ELF-1 (cell line): ENCODE measurements at regions not wholly inside any gene's neighbourhood (a gene's known extent, or its start where the extent isn't known, plus 50 kb on each side); places are given as distances from the start of the nearest gene placed in this dataset.
A peak's percentile ranks its signal among the peaks of the same experiment; 100 is the strongest.

Source experiments
- DNase-seq: peaks from one replicate; pipeline ENCODE4 v3.0.0-alpha.2; 2016; ENCODE audit warnings: low read depth, low spot score

DNA sequence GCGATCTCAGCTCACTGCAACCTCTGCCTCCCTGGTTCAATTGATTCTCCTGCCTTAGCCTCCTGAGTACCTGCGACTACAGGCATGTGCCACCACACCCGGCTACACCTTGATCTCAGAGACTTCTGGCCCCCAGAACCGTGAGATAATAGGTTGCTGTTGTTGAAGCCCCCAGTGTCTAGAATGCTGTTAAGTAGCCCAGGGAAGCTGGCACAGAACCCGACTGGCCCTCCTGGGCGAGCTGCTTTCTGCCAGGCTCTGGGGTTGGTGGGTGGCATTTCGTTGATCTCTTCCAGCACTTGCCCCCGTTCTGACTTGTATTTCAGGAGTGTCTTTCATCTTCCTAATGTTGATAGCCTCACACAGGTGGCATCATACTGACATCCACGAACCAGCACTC, 807.1 kb downstream of the CDH9 start:
- DNase-seq: no peak

DNA sequence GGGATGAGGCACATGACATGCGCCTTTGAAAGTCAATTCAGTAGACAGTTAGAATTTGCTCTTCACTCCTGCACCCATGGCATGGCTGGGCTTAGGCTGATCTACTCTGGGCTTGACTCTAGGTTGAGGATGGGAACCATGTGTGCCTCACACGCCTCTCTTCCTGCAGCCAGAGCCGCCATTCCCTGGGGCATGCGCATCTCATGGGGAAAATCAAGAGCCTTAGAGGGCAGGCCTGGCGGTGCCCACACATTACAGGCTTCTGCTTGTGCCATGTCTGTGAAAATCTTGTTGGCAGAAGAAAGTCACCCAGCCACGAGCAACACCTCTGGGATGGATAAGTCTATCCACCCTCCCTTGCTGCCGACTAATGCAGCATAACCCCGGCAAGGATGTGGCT, 808.5 kb downstream of the CDH9 start:
- DNase-seq: no peak

- DNase-seq: no peak
Observed at GRCh38 chr5:26227245-26227644, 811.1 kb downstream of the CDH9 start.

DNA sequence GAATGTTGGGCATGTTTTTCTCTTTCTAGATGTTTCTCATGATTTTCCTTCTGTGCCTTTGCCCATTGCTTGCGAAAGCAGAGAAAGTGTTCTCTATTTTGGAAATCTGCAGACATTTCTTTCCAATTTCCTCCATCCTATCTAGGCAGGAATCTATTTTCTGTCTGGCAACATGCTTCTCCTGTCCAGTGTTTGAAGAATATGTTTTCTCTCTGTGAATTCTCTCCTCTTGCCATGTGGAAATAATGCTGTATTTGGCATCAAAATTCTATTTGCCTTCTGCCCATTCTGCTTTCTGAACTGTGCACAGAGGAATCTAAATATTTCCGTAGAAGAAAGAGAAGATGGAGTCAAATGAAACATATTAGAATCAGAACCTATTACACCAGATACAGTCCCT, 833.3 kb downstream of the CDH9 start:
- DNase-seq: no peak

DNA sequence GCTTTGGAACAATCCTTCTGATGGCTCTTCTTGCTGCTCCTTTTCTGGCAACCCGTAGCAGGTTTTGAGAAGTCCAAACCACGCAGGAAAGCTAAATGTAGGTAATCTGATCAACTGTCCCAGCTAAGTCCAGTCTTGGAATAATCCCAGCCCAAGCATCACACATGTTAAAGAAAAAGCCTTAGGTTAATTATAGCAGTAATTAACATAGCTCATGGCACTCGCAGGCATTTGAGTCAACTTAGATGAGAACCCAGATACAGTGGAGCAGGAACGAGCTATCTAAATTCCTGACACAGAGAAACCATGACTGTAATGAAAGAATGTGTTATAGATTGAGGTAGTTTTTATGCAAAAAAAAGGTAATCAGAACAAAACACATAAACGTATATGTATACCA, 844.8 kb downstream of the CDH9 start:
- no peak for DNase-seq

DNA sequence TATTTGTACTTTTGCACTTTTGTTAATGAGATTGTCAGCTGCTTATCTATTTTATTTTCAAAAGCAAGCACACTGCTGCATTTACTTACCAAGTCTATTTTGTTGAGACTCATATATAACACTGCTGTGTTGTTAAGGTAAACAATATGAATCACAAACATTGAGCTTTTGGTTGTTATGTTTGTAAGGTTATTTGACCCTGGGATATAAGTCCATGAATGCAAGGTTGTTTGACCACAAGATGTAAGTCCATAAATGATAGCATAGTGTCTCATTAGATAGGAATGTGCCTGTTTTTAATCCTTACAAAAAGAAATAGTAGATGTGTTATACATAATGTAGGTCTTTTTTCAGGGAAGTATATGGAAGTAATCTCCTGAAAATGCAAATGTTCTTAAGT, 845.9 kb downstream of the CDH9 start:
- no peak for DNase-seq

- DNase-seq: no peak
Observed at GRCh38 chr5:26181582-26181981, 856.8 kb downstream of the CDH9 start.

- peak; percentile 5 for DNase-seq
Observed at GRCh38 chr5:26148569-26149107, 889.7 kb downstream of the CDH9 start.

DNA sequence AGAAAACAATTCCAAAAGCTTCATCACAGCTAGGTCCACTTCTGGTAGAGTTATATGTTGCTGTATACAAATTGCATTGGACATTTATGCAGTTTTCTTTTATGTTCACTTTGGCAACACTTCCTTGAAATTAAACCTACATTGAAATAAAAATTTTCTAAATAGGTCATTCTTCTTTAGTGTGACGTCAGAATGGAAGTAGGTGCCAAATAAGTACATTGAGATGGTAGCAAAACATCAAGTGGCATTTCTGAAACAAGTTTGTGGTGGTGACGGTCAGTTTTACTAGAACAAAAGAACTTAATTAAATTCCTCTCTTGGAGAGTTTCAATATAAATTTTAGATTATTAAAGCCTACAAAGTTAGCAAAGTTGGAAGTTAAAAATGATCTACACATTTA, 895.1 kb downstream of the CDH9 start:
- no peak for DNase-seq

DNA sequence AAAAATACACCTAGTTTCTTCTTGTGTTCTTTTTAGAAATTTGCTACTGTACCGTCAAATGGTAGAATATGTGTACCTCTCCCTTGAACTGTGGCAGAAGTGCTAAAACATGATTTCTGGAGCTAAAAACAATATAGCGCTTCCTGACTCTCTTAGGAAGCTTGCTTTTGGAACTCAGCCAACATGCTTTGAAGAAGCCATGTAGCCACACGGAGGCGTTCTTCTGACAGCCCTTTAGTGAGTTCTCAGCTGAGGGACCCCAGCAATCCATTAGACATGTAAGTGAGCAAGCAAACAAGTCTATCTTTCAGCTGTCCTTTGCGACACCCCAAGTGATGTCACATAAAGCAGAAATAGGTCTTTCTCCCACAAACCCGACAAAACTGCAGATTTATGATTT, 917.0 kb downstream of the CDH9 start:
- peak; percentile 1 for DNase-seq

- DNase-seq: no peak
Observed at GRCh38 chr5:26104175-26104574, 934.2 kb downstream of the CDH9 start.

GRCh38 chr5:26060212-26060611, 978.2 kb downstream of the CDH9 start:
- DNase-seq: no peak

- no peak for DNase-seq
Observed at GRCh38 chr5:26054594-26054993, 983.8 kb downstream of the CDH9 start.

GRCh38 chr5:26034813-26035212, 1003.6 kb downstream of the CDH9 start:
- no peak for DNase-seq

GRCh38 chr5:26031481-26031880, 1006.9 kb downstream of the CDH9 start:
- peak; percentile 51 for DNase-seq

DNA sequence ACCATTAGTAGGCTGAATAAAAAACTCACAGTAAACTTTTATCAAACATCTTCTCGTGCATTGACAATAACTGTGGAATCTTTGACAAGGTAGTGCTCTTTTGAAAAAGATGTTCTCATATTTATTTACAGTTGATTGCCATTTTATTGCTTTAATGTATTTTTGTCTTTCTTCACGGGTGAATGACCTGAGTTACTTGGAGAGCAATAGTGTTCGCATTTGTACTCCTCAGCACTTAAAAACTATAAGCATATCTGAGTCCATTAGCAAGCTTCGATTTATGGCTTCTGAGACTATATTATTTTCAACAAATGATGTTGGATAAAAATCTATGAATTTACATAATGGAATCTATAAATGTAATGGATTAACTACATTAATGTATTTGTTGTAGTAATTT, 1012.3 kb downstream of the CDH9 start:
- DNase-seq: no peak

DNA sequence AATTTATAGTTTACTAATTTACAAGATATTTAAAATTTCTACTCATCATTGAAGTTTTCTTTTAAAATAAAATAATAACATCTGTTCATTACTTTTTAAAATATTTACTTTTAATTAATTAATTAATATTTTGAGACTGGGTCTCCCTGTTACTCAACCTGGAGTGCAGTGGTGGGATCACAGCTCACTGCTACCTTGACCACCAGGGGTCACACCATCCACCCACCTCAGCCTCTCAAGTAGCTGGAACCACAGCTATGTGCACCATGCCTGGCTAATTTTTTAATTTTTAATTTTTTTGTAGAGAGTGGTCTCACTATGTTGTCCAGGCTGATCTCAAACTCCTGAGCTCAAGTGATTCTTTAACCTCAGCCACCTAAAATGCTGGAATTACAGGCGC, 1013.6 kb downstream of the CDH9 start:
- peak; percentile 26 for DNase-seq

DNA sequence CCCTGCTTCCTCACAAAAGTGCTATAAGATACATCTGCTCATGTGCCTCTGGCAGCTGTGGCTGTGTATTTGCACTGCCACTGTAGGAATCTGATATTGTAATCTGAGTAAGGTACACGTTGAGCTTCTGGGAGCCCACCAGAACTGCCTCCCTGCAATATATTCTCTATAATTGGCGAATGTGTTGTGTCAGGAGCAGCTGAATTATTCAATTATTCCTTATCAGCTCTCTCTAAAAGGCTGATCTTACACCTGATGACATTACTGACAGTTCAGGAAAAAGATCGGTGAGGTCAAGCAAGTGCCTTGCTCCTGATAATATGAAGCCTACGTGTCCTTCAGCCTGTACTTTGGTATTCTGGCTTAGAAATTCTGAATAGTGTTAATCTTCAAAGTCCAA, 1015.0 kb downstream of the CDH9 start:
- no peak for DNase-seq

- DNase-seq: no peak
Observed at GRCh38 chr5:26014206-26014605, 1024.2 kb downstream of the CDH9 start.

DNA sequence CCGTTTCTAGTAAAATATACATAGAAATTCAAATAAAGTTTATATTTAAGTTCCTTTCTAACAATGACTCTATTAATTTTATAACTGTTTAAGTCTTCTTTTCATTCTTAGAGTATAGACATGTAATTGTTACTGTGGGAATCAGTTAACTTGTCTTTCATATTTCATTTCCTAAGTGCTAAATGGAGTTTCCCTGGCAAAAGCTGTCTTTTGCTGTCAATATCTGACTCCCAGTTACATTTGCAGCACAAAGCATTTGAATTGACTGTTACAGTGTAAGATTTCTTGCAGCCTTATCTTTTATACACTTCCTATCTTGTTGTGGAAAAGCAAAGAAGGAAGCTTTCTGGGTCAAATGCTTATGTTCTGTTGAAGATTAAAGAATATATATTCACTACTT, 1026.3 kb downstream of the CDH9 start:
- no peak for DNase-seq

DNA sequence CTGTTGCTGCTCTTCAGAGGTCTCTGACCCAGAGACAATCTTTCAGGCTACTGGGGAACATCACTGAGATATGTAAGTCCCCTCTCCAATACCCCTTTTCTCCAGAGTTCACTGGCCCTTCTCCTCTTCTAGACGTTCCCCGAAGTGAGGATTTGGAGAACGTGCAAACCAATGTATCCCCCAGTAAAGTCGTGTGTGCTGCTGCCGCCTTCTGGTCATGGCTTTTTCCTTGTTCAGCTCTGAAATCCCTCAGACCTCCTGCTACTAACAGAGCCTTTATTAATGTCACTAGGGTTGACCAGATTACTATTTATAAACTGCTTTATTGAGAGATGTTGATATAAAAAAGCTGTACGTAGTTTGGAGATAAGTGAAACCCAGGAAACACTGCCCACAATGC, 1028.6 kb downstream of the CDH9 start:
- peak; percentile 63 for DNase-seq

- DNase-seq: no peak
Observed at GRCh38 chr5:26003966-26004365, 1034.4 kb downstream of the CDH9 start.

GRCh38 chr5:25995209-25995608, 1043.2 kb downstream of the CDH9 start:
- no peak for DNase-seq

DNA sequence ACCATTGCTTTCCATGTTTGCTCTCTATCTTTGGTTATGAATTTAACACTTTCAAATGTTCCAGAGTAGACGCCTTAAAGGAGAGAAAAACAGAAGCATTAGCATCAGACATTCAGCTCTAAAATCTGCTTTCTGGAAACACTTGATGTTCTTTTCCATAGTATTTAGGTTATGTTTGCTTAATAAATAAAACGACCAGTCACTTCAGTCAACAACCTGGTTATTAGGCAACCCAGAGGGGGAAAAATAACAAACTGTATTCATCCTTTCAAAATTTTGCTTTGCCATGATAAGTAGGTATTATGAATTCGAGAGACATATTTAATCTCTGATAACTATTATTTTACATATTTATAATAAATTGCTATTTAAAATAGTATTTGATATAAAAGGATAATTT, 1044.7 kb downstream of the CDH9 start:
- DNase-seq: no peak

DNA sequence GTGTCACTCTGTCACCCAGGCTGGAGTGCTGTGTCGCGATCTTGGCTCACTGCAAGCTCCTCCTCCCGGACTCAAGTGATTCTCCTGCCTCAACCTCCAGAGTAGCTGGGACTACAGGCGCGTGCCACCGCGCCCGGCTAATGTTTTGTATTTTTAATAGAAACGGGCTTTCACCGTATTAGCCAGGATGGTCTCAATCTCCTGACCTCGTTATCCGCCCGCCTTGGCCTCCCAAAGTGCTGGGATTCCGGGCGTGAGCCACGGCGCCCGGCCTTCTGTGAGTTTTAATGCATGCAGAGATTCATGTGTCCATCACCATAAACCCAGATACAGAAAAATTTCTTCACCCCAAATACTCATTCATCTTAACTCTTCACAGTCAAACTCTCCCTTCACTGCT, 1046.7 kb downstream of the CDH9 start:
- DNase-seq: no peak
